Glutamatergic neuron (in vitro differentiated cells): ENCODE measurements at regions not wholly inside any gene's neighbourhood (a gene's known extent, or its start where the extent isn't known, plus 50 kb on each side); places are given as distances from the start of the nearest gene placed in this dataset.
"Not testable (repeated sequence)": the region's sequence is repeated elsewhere in the genome, so short reads cannot be mapped to it uniquely, and the experiment has no call there.

Source experiments
- DNase-seq: peaks from one replicate; pipeline ENCODE4 v3.0.0; 2022
- H3K27ac Mint-ChIP-seq: one replicate; pipeline ENCODE4 v1.8.0; 2020; ENCODE audit warnings: mild to moderate bottlenecking, mixed read lengths, inconsistent platforms; ENCODE audit not compliant: unreplicated experiment
- H3K27me3 Mint-ChIP-seq: one replicate; pipeline ENCODE4 v1.8.0; 2020; ENCODE audit warnings: mild to moderate bottlenecking, moderate library complexity, mixed read lengths, inconsistent platforms; ENCODE audit not compliant: unreplicated experiment
- H3K36me3 Mint-ChIP-seq: one replicate; pipeline ENCODE4 v1.8.0; 2020; ENCODE audit warnings: mild to moderate bottlenecking, mixed read lengths, inconsistent platforms; ENCODE audit not compliant: unreplicated experiment
- H3K4me1 Mint-ChIP-seq: one replicate; pipeline ENCODE4 v1.8.0; 2020; ENCODE audit warnings: mild to moderate bottlenecking, low read depth, mixed read lengths, inconsistent platforms; ENCODE audit not compliant: unreplicated experiment
- H3K4me3 Mint-ChIP-seq: one replicate; pipeline ENCODE4 v1.8.0; 2020; ENCODE audit warnings: mild to moderate bottlenecking, mixed read lengths, inconsistent platforms; ENCODE audit not compliant: unreplicated experiment
- H3K9me3 Mint-ChIP-seq: one replicate; pipeline ENCODE4 v1.8.0; 2020; ENCODE audit warnings: mild to moderate bottlenecking, moderate library complexity, mixed read lengths, inconsistent platforms; ENCODE audit not compliant: unreplicated experiment
- CTCF ChIP-seq: fragments of 200-600 bp; sonication (generic); IDR thresholded peaks from one replicate; pipeline ENCODE4 v1.5.0; 2021; ENCODE audit not compliant: partially characterized antibody, unreplicated experiment

- Mint-ChIP-seq H3K4me3 (no peak overlapping the region), H3K36me3 (no peaks in the 10 kb centered on the region), H3K27me3 (peaks cover 6% of the 10 kb centered on the region), H3K9me3 (peaks cover 4% of the 10 kb centered on the region), H3K27ac (no peak overlapping the region), H3K4me1 (peaks cover 1% of the 10 kb centered on the region)
- no peak for DNase-seq
- no peak for TF ChIP-seq CTCF
Measured at GRCh38 chr10:33477291-33478088, 143.0 kb upstream of the NRP1 start.

GRCh38 chr10:33476757-33477273 is 142.3 kb upstream of the NRP1 start:
- TF ChIP-seq CTCF = no peak
- no peak for DNase-seq
- no peaks in the 10 kb centered on the region for H3K4me1 Mint-ChIP-seq
- no peaks in the 10 kb centered on the region for H3K36me3 Mint-ChIP-seq
- no peak overlapping the region for H3K27ac Mint-ChIP-seq
- H3K9me3 Mint-ChIP-seq = peaks cover 4% of the 10 kb centered on the region
- no peak overlapping the region for H3K4me3 Mint-ChIP-seq
- H3K27me3 Mint-ChIP-seq = peaks cover 6% of the 10 kb centered on the region

GRCh38 chr10:33473688-33474087 is 139.2 kb upstream of the NRP1 start:
- Mint-ChIP-seq H3K4me3 (no peak overlapping the region), H3K27me3 (peaks cover 3% of the 10 kb centered on the region), H3K27ac (no peak overlapping the region), H3K4me1 (no peaks in the 10 kb centered on the region), H3K9me3 (peaks cover 8% of the 10 kb centered on the region), H3K36me3 (peaks cover 5% of the 10 kb centered on the region)
- DNase-seq = no peak
- no peak for TF ChIP-seq CTCF

GRCh38 chr10:33468006-33468405 is 133.5 kb upstream of the NRP1 start:
- not testable (repeated sequence) for H3K27ac Mint-ChIP-seq, H3K4me3 Mint-ChIP-seq, H3K27me3 Mint-ChIP-seq, H3K36me3 Mint-ChIP-seq, H3K4me1 Mint-ChIP-seq, DNase-seq, H3K9me3 Mint-ChIP-seq

- no peak for DNase-seq
- H3K4me1 Mint-ChIP-seq = no peaks in the 10 kb centered on the region
- peaks cover 7% of the 10 kb centered on the region for H3K36me3 Mint-ChIP-seq
- no peak overlapping the region for H3K4me3 Mint-ChIP-seq
- peaks cover 4% of the 10 kb centered on the region for H3K9me3 Mint-ChIP-seq
- H3K27me3 Mint-ChIP-seq = peaks cover 2% of the 10 kb centered on the region
- no peak overlapping the region for H3K27ac Mint-ChIP-seq
- no peak for TF ChIP-seq CTCF
Measured at GRCh38 chr10:33465747-33466146, 131.3 kb upstream of the NRP1 start.
